ENCODE measurements at regions not wholly inside any gene's neighbourhood (a gene's known extent, or its start where the extent isn't known, plus 50 kb on each side); places are given as distances from the start of the nearest gene placed in this dataset.

GRCh38 chr12:38969706-38970105 lies 64.3 kb upstream of the CPNE8 start:
- DNase-seq (ENCODE audit: low spot score) = no peak

- peak; percentile 14 for DNase-seq (ENCODE audit: low spot score)
These were observed 56.3 kb upstream of the CPNE8 start for GRCh38 chr12:38961683-38962082.

GRCh38 chr12:38961012-38961411 lies 55.6 kb upstream of the CPNE8 start:
- DNase-seq (ENCODE audit: low spot score) = no peak

- DNase-seq (ENCODE audit: low spot score) = peak; percentile 38
These were observed 50.9 kb upstream of the CPNE8 start for GRCh38 chr12:38956337-38956736.

Data from iPS-NIHi11 (cell line).